Left cardiac atrium (tissue), 4 donors: ENCODE measurements at regions not wholly inside any gene's neighbourhood (a gene's known extent, or its start where the extent isn't known, plus 50 kb on each side); places are given as distances from the start of the nearest gene placed in this dataset.

Experiments
- ATAC-seq, 2 donors: fragments of 200-7000 bp; cut with Tn5 transposase; one replicate each; pipeline ENCODE4 v1.9.1; 2020; ENCODE audit warnings: mild to moderate bottlenecking in 2 of 2, moderate library complexity in 2 of 2
- DNase-seq: peaks from one replicate; pipeline ENCODE4 v3.0.0-alpha.2; 2020
- intact Hi-C, 2 donors: fragments of 100-400 bp; cut with DNase I; formaldehyde crosslinking; loops; one replicate each; pipeline versions ENCODE4 v1.14.1 to v1.15.1; 2022 to 2023
- donor health status: DM: no; HTN: yes; CAD: no.
- donor health status: DM: no; HTN: yes; CAD: no; lungs with severe emphysema.
- donor health status: DM: yes; HTN: yes; CAD: no.
- donor health status: Dilated cardiomyopathy.

DNA sequence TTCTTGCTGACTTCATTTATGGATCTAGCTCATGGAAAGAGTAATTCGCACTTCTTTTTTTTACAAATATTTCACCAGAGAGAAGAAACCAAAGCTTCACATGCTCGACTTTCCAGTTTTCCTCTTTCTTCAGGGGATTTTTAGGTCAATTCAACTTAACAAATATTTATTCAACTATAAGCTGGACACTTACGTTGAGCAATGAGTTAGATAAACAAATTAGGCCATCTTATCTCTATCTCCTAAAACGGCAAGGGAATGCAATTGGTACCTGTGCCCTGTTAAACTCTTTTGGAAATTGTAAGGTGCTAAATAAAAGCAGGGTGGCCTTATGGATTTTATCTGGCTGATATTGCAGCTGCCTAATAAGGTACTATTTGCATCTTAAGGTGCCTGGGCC is 145.1 kb upstream of the RAI14 start:
- DNase-seq: no peak
- no peak for ATAC-seq
- intact Hi-C loops: no loop called here

DNA sequence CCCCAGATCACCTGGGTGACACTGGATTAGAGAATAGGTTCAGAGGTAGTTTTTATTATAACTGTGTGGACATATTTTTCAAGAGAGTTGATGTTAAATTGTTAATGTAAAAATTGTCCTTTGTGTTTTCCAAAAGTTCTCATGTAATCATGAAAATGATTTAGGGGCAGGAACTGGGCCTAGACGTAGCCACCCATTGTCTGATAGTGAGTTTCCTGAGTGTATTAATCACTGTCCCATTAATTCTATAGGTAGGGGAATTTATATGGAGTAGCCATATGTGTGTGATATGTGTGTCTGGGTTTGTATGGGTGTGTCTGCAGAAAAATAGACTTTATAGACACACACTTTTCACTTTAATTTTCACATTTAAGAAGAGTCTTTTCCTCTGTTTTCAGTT is 144.6 kb upstream of the RAI14 start:
- intact Hi-C loops: no loop called here
- ATAC-seq: no peak
- no peak for DNase-seq

DNA sequence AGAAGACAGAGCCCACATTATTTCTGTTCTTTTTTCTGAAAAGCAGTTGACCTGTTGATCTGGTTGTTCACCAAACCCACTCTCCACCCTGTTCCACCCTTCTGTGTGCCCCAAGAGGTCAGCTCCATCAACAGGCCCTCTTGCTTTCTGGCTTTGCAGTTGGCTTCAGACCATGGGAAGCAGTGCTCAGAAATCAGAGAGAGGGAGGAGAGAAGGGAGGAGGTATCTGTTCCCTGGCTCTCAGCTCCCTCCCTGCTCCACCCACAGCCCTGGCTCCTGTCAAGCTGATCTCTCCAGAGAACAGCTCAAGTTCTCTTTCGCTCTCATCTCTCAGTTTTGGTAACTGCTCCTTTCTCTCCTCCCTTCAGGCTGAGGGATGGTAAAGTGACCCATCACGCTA is 144.2 kb upstream of the RAI14 start:
- DNase-seq: peak; percentile 48
- intact Hi-C loops: no loop called here
- peak; percentile 96 to 99 for ATAC-seq

DNA sequence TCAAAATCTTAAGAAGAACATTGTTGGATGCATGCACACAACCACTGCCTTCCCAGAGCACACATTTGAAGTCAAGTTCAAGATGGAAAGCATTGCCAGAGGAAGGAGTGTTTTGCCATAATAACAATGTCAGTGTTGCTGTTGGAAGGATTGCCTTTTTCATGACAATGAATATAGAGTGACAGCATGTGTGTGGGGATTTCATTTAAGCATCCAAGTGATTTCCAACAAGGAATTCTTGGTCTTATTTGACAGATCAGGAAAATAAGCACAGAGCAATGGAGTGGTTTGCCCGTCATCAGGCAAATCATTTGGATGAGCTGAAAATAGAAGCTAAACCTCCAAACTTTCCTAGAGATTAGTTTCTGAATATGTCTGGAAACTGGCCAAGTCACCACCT is 140.0 kb upstream of the RAI14 start:
- ATAC-seq: no peak
- intact Hi-C loops: no loop called here
- DNase-seq: no peak

DNA sequence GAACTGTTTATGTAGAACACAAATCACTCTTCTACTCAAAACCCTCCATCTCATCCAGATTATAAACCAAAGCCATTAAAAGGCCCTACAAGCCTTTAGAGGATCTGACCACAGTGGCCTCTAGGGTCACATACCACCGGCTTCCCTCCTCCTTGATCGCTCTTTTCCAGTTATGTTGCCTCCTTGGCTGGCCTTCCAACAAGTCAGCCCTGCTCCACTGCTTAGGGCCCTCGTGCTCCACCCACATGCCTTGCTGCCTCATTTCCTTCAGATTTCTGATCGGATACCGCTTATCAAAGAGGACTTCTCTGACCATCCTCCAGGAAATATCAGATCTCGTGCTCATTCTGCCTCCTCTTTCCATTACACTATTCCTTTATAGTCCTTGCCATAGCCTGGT is 139.4 kb upstream of the RAI14 start:
- DNase-seq: no peak
- no peak for ATAC-seq
- intact Hi-C loops: no loop called here

DNA sequence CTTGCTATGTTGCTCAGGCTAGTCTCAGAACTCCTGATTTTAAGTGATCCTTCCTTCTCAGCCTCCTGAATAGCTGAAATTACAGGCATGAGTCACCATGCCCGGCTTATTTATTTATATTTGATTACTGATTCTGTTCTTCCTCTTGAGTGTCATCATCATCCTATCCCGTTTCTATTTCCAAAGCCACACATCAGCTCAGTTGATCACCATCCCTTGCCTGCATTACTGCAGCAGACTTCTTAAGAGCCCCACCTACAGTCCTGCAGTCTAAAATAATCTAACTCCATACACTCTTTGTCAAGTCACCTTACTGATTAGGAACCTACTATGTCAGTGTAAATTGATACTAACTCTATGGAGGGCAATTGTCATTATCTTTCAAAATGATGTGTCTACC is 138.9 kb upstream of the RAI14 start:
- intact Hi-C loops: no loop called here
- no peak for ATAC-seq
- DNase-seq: no peak

DNA sequence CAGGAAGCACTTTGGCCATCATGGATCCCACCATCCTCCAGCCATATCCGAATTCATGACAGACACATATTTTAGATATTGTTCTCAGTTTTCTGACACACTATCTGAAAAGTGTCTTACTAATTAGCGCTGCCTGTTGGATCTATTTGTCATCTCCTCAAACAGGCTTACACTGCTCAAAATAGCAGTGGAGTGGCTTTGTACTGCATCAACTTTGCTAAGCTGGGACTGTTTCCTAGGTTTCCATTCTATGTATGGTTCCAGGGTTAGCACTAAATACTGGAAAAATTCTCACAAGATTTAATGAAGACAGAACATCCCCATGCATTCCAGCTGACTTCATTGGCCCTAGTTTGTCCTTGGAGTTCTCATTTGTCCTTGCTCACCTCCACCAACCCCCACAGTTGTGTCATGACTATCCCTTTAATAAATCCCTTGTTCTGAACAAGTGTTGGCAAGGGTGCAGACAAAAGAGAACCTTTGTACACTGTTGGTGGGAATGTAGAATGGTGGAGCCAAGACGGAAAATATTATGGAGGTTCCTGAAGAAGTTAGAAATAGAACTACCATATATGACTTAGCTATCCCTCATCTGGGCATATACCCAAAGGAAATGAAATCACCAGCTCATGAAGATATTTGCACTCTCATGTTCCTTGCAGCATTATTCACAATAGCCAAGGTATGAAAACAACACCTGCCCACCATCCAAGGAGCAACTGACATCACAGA is 136.5 kb upstream of the RAI14 start:
- intact Hi-C loops: loop anchor here (5.0 to 10.0 kb wide), 3 partner anchors 32 to 375 kb away; partner anchors contain the start of gene RAI14 (in 1 of the 2)
- no peak for DNase-seq
- peak; percentile 62 to 71 for ATAC-seq

DNA sequence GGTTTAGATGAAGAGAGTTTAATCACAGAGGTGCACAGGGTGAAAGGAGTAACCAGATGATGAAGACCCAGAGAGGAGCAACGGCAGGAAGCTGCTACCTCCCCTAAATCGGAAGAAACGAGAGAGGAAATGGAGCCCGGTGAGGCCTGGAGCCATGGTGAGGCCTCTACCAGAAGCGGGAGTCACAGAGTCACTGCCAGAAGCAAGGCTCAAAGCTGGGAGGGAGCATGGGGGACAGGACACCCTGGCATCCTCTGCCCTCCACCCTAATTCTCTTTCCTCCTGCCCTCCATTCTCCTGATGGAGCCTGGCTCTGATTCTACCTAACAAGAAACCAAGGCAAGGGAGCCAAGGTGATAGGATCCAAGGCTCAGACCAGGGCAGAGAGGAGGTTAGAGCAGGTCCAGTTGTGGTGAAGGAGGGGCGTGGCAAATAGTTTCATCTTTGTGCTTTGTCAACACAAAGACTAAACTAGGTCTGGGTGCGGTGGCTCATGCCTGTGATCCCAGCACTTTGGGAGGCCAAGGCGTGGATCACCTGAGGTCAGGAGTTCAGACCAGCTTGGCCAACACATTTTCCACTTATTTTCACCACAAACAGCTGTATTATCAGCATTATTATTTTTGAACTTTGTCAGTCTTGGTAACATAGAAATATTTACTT is 134.4 kb upstream of the RAI14 start:
- no peak for ATAC-seq
- intact Hi-C loops: loop anchor here (2.0 to 10.0 kb wide), 4 partner anchors 34 to 377 kb away; partner anchors contain the start of gene RAI14 (in 1 of the 2)
- no peak for DNase-seq

DNA sequence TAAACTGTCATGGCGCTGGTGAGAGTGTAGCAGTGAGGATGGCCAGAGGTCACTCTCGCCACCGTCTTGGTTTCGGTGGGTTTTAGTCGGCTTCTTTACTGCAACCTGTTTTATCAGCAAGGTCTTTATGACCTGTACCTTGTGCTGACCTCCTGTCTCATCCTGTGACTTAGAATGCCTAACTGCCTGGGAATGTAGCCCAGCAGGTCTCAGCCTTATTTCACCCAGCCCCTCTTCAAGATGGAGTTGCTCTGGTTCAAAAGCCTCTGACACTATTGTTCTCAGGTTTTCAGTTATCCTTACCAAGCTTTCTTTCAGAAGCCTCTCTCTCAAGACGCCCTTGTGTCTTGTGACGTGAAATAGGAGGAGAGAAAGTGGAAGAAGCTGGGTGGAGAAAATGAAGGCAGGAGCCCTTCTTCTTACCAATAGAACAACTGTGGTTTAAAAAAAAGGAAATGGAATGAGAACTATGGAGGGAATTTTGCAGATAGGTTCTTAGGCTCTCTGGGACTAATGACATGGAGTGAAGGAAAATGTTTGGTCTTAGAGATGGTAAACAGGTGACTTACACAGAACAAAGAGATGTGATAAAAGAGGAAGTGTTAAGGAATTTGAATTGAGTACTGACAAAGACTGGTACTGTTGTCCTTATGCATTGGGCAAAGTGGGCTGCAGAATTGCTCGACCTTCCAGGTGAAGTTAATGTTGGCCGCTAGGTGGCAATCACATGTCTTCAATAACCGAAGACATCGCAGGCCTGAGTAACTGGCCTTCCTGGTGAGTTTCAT is 133.3 kb upstream of the RAI14 start:
- intact Hi-C loops: loop anchor here (2.0 to 10.0 kb wide), 4 partner anchors 35 to 376 kb away; partner anchors contain the start of gene RAI14 (in 1 of the 2)
- ATAC-seq (peak; percentile 84 to 85), DNase-seq (peak; percentile 75)

DNA sequence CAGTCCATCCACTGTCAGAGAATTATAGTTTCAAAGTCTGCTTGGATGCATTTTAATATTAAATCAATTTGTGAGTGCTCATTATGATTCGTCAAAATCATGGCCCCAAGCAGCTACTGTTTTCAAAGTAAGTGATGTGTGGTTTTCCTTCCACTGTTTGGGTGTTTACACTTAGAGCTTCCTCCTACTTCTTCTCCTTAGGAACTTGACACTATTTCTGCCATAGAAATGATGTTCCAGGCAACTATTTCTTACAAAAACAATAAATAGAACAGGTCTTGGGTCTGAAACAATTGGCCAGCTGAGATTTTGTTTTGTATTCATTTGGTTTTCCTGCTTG is 132.8 kb upstream of the RAI14 start:
- intact Hi-C loops: loop anchor here (2.0 to 10.0 kb wide), 4 partner anchors 36 to 375 kb away; partner anchors contain the start of gene RAI14 (in 1 of the 2)
- DNase-seq (no peak), ATAC-seq (no peak)

DNA sequence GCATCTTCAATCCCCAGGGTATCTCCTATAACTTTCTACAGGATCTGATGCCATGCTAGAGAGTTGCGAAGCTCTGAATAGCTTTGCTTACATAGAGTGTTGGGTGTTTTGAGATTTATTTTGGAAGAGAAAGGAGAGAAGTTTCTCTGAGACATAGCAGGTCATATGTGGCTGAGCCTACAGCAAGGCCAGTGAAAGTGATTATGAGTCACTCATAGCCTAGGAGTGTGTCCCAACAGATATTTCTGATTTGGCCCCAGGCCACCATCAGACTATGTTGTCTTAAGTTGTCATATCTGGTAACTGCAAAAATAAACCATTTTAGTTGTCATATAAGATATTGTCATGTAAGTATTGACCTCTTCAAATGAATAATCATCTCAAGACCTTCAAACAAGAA is 132.0 kb upstream of the RAI14 start:
- DNase-seq (no peak), ATAC-seq (peak in 1 of 2 donors; percentile 54)
- intact Hi-C loops: loop anchor here (5.0 to 10.0 kb wide), 3 partner anchors 37 to 371 kb away; partner anchors contain the start of gene RAI14 (in 1 of the 2)

DNA sequence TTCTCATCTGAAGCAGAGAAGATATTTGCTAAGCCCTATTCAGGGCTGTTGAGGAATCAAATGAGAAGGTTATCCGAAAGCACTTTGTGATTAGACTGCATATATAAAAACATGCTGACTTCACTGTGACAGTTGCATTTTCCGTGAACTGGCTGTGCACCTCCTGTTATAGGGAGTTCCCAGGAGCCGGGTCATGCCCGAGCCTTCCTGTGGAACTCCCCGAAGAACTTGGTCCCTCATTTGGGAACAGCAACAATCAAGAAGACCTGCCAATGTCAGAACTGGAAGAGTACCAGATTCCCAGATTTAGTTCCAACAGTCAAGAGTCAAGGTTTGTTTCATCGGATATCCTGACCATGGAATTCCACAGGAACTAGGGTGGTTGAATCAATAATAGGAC is 130.4 kb upstream of the RAI14 start:
- DNase-seq (peak; percentile 31), ATAC-seq (peak in 1 of 2 donors; percentile 23)
- intact Hi-C loops: loop anchor here (10.0 kb wide), 2 partner anchors 129 to 369 kb away; partner anchors contain the start of gene RAI14 (in 1 of the 2)

DNA sequence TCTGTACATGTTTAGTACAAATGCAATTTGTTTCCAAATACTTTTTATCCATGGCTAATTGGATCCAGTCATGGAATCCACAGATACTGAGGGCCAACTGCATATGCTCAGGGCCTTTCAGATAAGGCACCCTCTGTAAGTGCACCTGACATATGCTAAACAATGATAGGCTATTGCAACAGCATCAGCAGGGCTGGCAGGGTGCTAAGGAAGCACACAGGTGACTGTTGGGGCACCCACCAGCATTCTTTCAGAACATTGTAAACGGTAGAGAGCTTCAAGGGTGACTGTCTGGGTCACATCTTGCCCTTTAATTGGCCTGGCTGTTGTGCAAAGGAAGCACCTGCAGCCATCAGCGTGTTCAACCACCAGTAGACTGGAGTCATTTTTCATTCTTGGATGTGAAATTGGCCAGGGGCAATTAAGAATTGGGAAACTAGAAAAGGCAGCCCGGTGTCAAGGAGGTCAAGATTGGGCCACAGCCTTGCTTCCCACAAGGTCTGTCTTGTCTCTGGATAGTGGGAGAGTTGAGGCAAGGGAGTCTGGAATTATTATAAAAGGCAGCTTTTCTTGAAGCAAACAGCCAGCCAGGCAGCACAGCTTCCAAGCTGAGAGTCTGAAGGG is 129.3 kb upstream of the RAI14 start:
- DNase-seq (no peak), ATAC-seq (no peak)
- intact Hi-C loops: loop anchor here (10.0 kb wide), 2 partner anchors 128 to 368 kb away; partner anchors contain the start of gene RAI14 (in 1 of the 2)

DNA sequence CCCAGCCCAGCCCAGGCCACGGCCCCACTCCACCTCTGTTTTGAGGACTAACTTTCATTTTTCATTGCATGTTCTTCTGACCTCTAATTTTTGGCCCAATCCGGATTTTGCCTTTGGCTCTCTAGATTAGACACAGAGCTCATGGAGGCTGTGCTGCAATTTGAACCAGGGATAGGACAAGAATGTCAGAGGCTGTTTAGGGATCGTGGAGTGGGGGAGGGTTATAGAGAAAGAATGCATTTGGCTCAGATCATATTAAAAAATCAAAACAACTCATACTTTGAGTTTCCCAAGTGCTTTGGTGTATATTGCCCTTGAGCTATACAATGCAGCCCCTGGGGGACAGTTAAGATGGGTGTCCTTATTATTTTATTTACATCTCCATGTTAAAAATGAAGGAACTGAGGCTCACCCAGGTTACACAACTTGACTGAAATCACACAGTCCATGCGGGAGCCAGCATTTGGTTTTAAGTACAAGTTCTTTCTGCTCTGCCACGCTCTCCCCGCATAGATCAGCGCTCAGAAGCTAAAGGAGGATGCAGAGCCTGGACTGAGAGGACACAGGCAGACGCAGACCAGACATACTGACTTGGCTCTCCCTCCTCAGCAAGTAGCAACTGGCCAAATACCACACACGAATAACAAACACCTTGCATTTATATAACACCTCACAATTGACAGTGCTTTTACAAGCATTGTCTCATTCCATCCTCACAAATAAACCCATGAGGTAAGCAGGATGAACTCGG is 126.4 kb upstream of the RAI14 start:
- ATAC-seq (peak in 1 of 2 donors; percentile 23), DNase-seq (no peak)
- intact Hi-C loops: loop anchor here (10.0 kb wide), 2 partner anchors 125 to 365 kb away; partner anchors contain the start of gene RAI14 (in 1 of the 2)

DNA sequence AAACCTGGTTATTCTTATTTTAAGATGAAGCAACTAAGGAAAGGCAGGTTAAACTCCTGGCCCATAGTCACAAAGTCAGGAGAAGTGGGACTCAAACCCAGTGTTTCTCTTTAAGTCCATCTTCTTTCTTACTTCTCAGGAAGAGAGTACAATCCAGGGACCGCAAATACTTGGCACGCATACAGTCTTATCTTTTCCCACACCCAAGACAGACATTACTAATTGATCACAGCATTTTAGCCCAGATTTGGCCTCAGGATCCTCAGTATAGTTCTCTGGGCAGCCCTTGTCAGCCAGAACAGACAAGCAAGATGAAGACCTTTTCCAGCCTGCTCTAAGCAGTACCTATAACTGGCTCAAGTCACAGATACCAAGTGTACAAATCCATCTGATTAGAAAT is 125.5 kb upstream of the RAI14 start:
- intact Hi-C loops: no loop called here
- no peak for ATAC-seq

DNA sequence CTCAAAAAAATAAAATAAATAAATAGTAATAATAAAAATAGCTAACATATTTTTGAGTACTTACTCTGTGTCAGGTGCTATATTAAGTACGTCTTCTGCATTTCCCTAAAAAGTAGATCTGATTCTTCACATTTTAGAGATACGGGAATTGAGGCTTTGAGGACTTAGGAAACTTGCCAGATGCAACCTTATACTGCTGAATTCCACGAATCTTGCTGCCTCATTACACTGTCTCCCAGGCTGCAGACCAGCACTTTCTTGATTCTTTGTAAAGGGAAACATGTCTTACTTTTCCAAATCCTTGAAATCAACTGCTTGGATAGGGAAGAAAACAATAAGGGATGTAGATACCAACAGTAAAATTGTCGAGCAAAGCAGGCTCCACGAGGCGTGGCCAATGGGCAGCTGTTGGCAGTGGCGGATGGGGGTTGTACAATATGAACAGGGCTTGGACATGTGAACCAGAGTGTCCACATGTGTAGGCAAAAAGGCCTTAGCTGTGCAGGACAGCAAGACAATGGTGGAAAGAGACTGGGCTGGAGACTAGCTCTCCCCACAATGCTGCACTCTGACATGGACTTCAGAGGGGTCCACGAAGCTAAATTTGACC is 124.3 kb upstream of the RAI14 start:
- no peak for DNase-seq
- intact Hi-C loops: no loop called here
- ATAC-seq: no peak

More for the DNA sequence above, 125.5 kb upstream of the RAI14 start:
- no peak for DNase-seq

DNA sequence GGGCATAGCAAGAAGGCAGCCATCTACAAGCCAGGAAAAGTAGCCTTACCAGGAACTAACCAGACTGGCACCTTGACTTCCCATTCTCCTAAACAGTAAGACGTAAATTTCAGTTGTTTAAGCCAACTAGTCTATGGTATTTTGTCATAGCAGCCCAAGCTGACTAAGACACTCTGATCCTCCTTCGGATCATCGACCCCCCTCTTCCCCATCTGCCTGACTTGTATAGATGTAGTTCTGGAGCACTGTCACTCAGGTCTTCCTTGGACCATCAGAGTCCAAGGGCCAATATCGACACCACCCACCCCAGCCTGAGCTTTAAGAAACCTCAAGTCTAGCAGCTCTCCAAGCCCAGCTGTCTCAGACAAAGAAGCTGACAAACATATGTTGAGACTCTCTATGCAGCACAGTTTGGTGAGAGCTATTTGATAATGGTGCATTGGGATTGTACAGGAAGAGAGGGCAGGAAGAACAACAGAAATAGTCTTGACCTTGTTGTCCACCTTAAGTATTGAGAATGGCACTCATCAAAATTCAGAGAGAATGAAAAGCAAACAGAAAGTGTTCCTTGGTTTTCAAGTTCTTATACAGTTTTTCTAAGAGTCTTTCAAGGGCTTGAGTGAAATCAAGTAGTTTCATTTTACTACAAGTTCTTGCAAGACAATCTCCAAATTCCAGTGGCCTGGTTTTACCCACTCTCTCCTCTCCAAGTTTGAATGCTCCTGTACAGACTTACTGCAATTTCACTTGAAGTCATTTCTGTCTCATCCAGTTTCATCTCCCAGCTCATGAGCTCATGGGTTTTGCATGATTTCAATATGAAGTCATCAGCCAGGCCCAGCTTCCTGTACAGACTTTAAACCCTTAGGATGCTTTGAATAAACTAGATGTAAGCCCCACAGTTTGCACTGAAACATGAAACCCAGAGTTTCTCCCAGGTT is 122.3 kb upstream of the RAI14 start:
- no peak for DNase-seq
- intact Hi-C loops: no loop called here
- no peak for ATAC-seq
